ENCODE measurements at regions not wholly inside any gene's neighbourhood (a gene's known extent, or its start where the extent isn't known, plus 50 kb on each side); places are given as distances from the start of the nearest gene placed in this dataset.

DNA sequence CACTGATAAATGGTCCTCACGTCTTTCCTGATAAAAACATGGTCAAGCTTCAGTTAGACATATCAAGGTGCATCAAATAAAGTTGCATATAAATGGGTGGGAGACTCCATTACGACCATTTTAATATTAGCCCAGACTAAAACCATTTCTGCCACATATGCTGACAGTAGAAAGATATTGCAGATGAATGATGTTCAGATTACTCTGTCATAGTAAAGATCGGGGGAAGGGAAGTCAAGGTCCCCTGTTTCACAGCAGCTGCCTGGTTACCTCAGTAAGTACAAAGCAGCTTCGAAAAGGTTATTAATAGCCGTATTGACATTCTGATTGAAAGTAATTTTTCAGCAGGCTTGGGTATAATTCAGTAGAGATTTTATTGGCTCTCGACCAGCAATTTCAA lies 927.7 kb upstream of the CDH2 start:
- no peak for DNase-seq

GRCh38 chr18:29104227-29104626 lies 927.3 kb upstream of the CDH2 start:
- DNase-seq = no peak

- no peak for DNase-seq
Observed at GRCh38 chr18:29096079-29096770, 919.3 kb upstream of the CDH2 start.

- DNase-seq = no peak
Observed at GRCh38 chr18:29087616-29088246, 910.8 kb upstream of the CDH2 start.

DNA sequence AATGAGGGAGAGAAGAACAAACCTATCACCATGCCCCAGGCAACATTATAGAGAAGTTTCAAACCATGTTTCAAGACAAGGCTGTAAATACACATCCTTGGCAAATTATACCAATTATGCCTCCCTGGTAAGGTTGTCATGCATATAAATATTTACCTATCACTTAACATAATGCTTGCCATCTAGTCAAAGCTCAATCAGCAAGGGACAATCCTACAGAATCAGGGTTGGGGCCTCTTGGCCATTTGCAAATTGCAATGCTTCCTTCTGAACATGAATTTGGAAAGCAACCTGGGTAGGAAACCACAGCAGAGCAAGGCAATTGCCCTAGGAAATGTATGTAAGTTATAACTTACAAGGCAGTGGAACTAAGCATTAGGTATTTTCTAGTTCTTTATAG lies 907.2 kb upstream of the CDH2 start:
- DNase-seq = no peak

- no peak for DNase-seq
Observed at GRCh38 chr18:29083545-29083944, 906.6 kb upstream of the CDH2 start.

DNA sequence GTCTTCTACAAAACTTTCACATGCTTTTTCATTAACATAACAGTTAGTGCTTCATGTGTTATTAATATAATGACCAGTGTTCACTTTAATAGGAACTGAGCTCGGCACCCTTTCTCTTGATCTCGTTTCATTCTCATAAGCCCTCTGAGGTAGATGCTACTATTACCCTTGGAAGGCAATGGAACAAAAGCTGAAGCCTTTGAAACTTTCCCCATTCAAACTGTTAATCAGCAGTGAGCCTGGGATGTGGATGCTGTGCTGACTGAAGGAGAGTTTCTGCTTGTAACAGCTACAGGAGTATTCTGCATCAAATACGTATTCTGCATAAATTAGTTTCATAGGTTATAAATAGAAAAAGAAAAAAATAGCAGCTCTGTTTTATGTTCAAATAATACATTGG lies 904.0 kb upstream of the CDH2 start:
- DNase-seq = no peak

DNA sequence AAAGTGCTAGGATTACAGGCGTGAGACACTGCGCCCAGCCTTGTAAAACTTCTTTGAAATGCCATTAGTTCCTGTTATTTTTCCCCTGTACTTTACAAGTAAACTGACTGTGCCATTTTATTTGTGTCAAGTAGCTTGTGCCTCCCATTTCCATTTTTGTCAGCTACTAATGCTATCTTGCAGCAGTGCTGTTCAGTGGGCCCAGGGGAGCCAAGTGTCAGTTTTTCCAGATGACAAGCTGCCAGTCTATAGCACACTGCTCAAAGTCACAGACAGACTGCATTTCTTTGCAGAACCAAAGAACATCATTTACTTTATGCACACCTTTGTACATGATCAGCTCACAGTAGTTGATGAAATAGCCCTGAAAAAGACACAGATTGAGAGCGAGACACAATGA lies 901.3 kb upstream of the CDH2 start:
- DNase-seq = no peak

- DNase-seq = no peak
Observed at GRCh38 chr18:29077344-29077743, 900.4 kb upstream of the CDH2 start.

GRCh38 chr18:29076645-29077044 lies 899.7 kb upstream of the CDH2 start:
- no peak for DNase-seq

DNA sequence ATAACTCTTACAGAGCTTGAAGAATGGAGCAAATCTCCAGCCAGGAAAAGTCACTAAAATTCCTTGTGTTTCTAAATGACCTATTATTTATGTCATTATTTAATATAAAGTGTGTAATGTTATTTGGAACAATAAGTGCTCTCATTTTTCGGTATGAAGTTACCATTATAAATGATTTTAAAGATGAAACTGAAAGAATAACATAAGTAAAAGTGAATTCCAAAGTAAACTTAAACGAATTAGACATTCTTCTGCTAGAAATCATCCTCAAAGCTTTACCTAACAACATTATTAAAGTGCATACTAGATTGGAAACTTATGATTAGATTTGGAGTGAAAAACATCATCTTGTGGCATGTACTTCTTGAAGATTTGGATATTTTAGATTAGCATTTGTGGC lies 897.2 kb upstream of the CDH2 start:
- DNase-seq = no peak

DNA sequence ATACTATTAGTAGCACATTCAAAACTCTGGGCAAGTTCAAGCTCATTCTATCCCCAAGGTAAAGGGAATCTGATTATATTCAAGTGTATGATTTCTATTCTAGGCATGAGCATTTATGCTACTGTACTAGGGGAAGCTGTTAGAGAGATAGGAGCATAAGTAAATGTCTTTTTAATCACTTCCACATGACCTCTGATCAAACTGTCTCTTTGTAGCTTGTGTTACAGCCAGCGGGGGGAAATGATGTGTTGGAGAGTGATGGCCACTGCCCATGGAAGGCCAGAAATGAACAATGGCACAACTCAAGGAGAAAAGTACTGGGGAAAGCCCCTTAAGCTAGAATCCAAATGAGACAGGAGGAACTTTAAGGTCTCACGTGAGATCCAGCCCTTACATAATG lies 894.9 kb upstream of the CDH2 start:
- no peak for DNase-seq

DNA sequence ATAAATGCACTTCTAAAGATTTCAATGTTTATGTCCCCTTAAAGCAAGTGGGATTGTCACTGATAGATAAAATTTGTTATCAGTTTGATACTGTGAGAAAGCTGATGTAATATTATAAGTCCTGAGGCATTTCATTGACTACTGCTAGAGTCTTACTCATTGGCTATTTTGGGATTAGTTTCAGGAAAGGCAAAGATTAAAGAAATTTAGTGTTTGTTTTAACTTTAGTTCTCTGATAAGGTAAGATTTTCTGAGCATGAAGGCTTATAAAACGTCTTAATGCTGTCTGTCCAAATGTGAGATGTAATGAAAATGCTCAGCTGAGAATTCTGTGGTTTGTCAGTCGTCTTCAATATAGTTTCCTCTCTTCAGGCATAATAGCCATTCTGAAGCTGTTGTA lies 886.4 kb upstream of the CDH2 start:
- DNase-seq = no peak

- DNase-seq = no peak
Observed at GRCh38 chr18:29062921-29063320, 886.0 kb upstream of the CDH2 start.

- DNase-seq = no peak
Observed at GRCh38 chr18:29060349-29060748, 883.4 kb upstream of the CDH2 start.

DNA sequence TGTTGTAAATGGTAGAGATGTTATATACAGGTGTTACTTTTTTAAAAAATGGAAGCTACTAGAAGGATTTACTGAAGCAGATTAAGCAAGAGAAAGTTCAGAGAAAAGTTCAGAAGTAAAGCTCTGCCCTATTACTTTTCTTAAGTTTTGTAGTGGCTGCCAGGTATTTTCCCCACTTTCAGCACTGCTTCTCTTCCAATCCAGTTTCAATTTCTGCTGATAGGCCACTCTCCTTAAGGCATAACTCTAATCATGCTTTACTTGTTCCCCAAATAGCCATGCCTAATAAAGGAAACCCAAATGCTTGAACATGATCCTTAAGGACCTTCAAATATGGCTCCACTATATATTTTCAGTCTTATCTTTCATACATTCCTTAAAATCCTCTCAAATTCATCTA lies 880.8 kb upstream of the CDH2 start:
- DNase-seq = no peak

DNA sequence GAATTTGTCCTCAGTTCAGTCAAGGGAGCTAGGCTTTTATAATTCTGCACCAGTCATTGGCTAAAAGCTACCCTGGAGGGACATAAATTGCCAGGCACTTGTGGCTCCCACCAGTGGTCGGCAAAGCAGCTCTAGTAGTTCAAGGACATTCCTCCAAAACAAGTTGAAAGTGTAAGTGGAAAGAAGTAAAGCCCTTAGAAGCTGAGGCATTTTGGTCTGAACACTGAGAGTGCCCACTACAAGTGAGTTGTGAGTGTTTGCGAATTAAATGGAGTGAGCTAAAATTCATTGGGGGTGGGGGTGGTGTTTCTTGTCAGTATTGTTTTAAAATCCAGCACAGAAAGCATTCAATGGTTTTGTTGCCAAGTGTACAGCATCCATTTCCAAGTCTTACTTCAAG lies 879.9 kb upstream of the CDH2 start:
- DNase-seq = no peak

DNA sequence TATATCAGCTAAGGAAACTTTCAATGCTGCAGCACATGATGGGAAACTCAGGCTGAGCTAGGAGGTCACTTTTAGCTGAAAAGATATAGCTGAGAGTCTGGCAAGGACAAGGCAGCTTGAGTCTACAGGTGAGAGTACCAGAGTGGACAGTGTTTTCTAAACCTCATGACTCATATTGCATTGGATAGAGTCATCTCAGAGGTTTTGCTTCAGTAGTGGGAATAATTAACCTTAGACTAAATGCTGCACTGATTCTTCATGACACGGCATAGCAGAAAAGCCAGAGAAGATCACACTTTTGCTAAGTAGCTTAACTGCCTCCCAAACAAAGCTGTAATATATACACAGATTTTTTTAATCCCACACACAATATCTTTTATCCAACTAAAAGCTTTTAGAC lies 865.0 kb upstream of the CDH2 start:
- no peak for DNase-seq

DNA sequence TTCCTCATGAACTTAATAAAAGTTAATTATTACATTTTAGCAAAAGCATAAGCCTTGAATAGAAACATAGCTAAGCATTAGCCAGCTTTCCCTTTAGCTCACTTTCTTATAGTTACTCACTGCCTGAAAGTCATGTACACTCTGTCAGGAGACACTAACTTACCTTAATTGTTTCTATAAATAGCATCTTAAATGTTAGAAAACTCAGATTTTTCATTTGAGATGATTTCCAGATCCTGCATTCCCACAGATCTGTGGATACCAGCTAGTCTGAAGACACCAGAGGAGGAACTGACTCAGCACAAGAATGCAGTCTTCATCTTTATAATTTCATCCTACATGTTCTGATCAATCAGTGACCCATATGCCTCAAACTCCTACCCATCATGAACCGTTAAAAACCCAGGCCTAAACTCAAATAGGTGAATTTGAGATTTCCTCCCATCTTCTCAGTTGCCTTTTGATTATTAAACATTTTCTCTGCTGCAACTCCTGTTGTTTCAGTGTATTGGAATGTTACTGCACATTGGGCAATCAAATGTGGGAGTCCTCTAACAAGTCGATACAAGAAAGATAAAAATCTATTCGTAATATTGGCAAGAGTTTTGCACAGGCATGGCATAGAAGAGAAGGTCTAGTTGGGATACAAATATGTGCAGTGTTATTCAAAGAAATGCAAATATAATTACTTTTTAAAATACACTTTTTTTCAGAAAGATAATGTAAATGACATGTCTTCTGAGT lies 857.4 kb upstream of the CDH2 start:
- no peak for DNase-seq

- DNase-seq = no peak
Observed at GRCh38 chr18:29028560-29028959, 851.6 kb upstream of the CDH2 start.

DNA sequence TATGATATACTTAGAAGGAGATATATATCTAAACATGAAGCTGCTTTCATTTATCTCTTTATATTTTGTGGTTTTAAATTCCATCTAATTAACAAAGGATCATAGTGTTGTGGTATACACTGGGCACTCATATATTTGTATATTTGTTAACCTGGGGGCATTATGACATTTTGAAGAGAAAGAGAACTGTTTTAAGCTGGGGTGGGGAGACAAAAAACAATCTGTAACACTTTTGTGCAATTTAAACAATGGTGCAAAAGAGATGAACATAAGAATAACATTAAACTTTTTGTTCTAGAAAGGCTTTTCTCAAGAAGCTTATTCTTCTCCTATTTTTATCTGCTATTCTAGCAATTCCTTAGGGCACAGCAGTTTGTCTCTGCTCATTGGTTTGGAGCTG lies 842.0 kb upstream of the CDH2 start:
- no peak for DNase-seq

DNA sequence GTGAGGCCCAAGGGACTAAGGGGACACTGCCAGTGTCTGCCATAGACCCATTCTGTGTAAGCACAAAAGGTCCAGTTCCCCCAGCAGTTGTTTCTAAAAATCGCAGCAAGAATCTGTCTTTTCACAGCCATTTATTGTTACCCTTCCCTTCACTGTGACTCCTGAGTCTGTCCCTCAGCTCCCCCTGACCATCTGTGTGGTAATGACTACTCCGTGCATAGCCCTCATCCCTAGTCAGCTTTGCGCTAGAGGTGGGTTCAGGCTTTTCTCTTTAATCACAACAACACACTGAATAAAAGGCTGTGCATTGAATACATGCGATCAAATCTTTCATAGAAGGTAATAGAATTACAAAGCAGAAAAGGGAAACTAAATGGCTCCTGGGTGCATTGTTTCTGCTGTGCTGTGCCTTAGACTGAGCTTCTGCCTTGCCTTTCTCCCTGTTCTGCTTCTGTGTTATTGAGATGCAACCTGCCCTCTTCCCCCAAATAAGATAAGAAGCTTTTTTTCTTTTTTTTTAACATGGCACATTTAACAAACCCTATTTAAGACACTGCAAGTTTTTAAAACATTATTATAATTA lies 836.0 kb upstream of the CDH2 start:
- no peak for DNase-seq

- no peak for DNase-seq
Observed at GRCh38 chr18:29012364-29012763, 835.4 kb upstream of the CDH2 start.

DNA sequence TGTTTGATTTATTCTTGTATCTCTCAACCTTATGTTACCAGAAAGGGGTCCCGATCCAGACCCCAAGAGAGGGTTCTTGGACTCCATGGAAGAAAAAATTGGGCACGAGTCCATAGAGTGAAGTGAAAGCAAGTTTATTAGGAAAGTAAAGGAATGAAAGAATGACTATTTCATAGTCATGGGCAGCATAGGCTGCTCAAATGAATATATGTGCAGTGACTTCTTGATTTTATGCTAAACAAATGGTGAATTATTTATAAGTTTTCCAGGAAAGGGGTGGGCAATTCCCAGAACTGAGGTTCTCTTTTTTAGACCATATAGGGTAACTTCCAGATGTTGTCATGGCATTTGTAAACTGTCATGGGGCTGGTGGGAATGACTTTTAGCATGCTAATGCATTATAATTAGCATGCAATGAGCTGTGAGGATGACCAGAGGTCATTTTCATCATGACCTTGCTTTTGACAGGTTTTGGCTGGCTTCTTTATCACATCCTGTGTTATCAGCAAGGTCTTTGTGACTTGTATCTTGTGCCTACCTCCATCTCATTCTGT lies 832.4 kb upstream of the CDH2 start:
- DNase-seq = no peak
